Stimulated activated CD4-positive, alpha-beta T cell treated with anti-CD3 and anti-CD28 coated beads, Interleukin-1b, Interleukin-23, amount 100 ng/mL, for 48 hours (primary cell): ENCODE measurements at regions not wholly inside any gene's neighbourhood (a gene's known extent, or its start where the extent isn't known, plus 50 kb on each side); places are given as distances from the start of the nearest gene placed in this dataset.
A peak's percentile ranks its signal among the peaks of the same experiment; 100 is the strongest.

Experiments
- DNase-seq: peaks from one replicate; pipeline ENCODE4 v3.0.0-alpha.2; 2020

GRCh38 chrX:20363275-20363674 is 96.6 kb upstream of the RPS6KA3 start:
- no peak for DNase-seq

- no peak for DNase-seq
These were observed 95.9 kb upstream of the RPS6KA3 start for GRCh38 chrX:20362268-20363267.

GRCh38 chrX:20361890-20362262 is 95.2 kb upstream of the RPS6KA3 start:
- DNase-seq: no peak

GRCh38 chrX:20361081-20361889 is 94.6 kb upstream of the RPS6KA3 start:
- DNase-seq: no peak

GRCh38 chrX:20355187-20355586 is 88.5 kb upstream of the RPS6KA3 start:
- no peak for DNase-seq

GRCh38 chrX:20354505-20354904 is 87.8 kb upstream of the RPS6KA3 start:
- DNase-seq: no peak

GRCh38 chrX:20352935-20353336 is 86.2 kb upstream of the RPS6KA3 start:
- DNase-seq: peak; percentile 2

GRCh38 chrX:20352504-20352903 is 85.8 kb upstream of the RPS6KA3 start:
- no peak for DNase-seq

- DNase-seq: no peak
These were observed 83.9 kb upstream of the RPS6KA3 start for GRCh38 chrX:20350596-20350995.

- DNase-seq: no peak
These were observed 81.4 kb upstream of the RPS6KA3 start for GRCh38 chrX:20348139-20348538.

- DNase-seq: no peak
These were observed 80.8 kb upstream of the RPS6KA3 start for GRCh38 chrX:20347481-20347880.

- peak; percentile 7 for DNase-seq
These were observed 67.0 kb upstream of the RPS6KA3 start for GRCh38 chrX:20333672-20334071.

GRCh38 chrX:20330545-20330944 is 63.8 kb upstream of the RPS6KA3 start:
- no peak for DNase-seq

GRCh38 chrX:20329435-20329834 is 62.7 kb upstream of the RPS6KA3 start:
- no peak for DNase-seq

- DNase-seq: no peak
These were observed 59.2 kb upstream of the RPS6KA3 start for GRCh38 chrX:20325786-20326388.

- DNase-seq: no peak
These were observed 56.2 kb upstream of the RPS6KA3 start for GRCh38 chrX:20322887-20323286.

- DNase-seq: no peak
These were observed 53.9 kb upstream of the RPS6KA3 start for GRCh38 chrX:20320461-20321159.

GRCh38 chrX:20319054-20319453 is 52.3 kb upstream of the RPS6KA3 start:
- DNase-seq: no peak

- no peak for DNase-seq
These were observed 51.2 kb upstream of the RPS6KA3 start for GRCh38 chrX:20317873-20318272.
